Neural cell (in vitro differentiated cells): ENCODE measurements at regions not wholly inside any gene's neighbourhood (a gene's known extent, or its start where the extent isn't known, plus 50 kb on each side); places are given as distances from the start of the nearest gene placed in this dataset.

Experiments
- H2AFZ ChIP-seq: fragments of 200-600, 300-800 bp; sonication (generic), shearing (Covaris generic); 2 replicates; pipeline ENCODE4 v1.6.0; 2014; ENCODE audit warnings: low read depth, mild to moderate bottlenecking, antibody characterized with exemption, low read length, moderate library complexity
- H3F3A ChIP-seq: fragments of 200-600 bp; shearing (Covaris generic); 2 replicates; pipeline ENCODE4 v1.6.1; 2016; ENCODE audit warnings: mild to moderate bottlenecking, moderate library complexity, mixed read lengths, antibody characterized with exemption, low read length; ENCODE audit not compliant: insufficient read depth, poor library complexity, severe bottlenecking
- H3K27ac ChIP-seq: fragments of 200-600, 300-800 bp; sonication (generic), shearing (Covaris generic); 2 replicates; pipeline ENCODE4 v1.5.1; 2014; ENCODE audit warnings: mild to moderate bottlenecking, low read length, moderate library complexity
- H3K27me3 ChIP-seq: fragments of 300-800, 200-600 bp; sonication (generic), shearing (Covaris generic); 2 replicates; pipeline ENCODE4 v1.6.0; 2014; ENCODE audit warnings: mild to moderate bottlenecking, low read depth, low read length, moderate library complexity; ENCODE audit not compliant: insufficient read depth
- H3K36me3 ChIP-seq: fragments of 300-800, 200-600 bp; sonication (generic), shearing (Covaris generic); 2 replicates; pipeline ENCODE4 v1.5.1; 2014; ENCODE audit warnings: mild to moderate bottlenecking, antibody characterized with exemption, low read length, moderate library complexity; ENCODE audit not compliant: insufficient read depth
- H3K4me2 ChIP-seq: fragments of 300-800, 200-600 bp; sonication (generic), shearing (Covaris generic); 2 replicates; pipeline ENCODE4 v1.6.0; 2014; ENCODE audit warnings: mild to moderate bottlenecking, low read length
- H3K4me3 ChIP-seq: fragments of 300-800, 200-600 bp; sonication (generic), shearing (Covaris generic); 2 replicates; pipeline ENCODE4 v1.5.1; 2014; ENCODE audit warnings: mild to moderate bottlenecking, low read length, moderate library complexity
- H3K79me2 ChIP-seq: fragments of 200-600 bp; shearing (Covaris generic); replicated peaks from 2 replicates; pipeline ENCODE4 v1.6.0; 2014; ENCODE audit warnings: mild to moderate bottlenecking, low read length, moderate library complexity; ENCODE audit not compliant: insufficient read depth
- H3K9ac ChIP-seq: fragments of 300-800, 200-600 bp; sonication (generic), shearing (Covaris generic); 2 replicates; pipeline ENCODE4 v1.6.1; 2016; ENCODE audit warnings: mild to moderate bottlenecking, low read length, mixed read lengths
- H3K9me2 ChIP-seq: fragments of 200-600 bp; shearing (Covaris generic); 2 replicates; pipeline ENCODE4 v1.6.1; 2016; ENCODE audit warnings: mild to moderate bottlenecking, low read length, mixed read lengths; ENCODE audit not compliant: insufficient read depth
- H3K9me3 ChIP-seq: fragments of 200-600, 300-800 bp; sonication (generic), shearing (Covaris generic); 2 replicates; pipeline ENCODE4 v1.6.1; 2016; ENCODE audit warnings: mild to moderate bottlenecking, mixed run types, low read length, moderate library complexity, mixed read lengths
- H4K20me1 ChIP-seq: fragments of 200-600 bp; shearing (Covaris generic); 2 replicates; pipeline ENCODE4 v1.6.1; 2016; ENCODE audit warnings: mild to moderate bottlenecking, mixed run types; ENCODE audit not compliant: insufficient read depth
- EP300 ChIP-seq: fragments of 450-650 bp; conservative IDR thresholded peaks from 2 replicates; pipeline ENCODE4 v1.6.1; 2014; ENCODE audit warnings: antibody characterized with exemption, mild to moderate bottlenecking, moderate library complexity; ENCODE audit not compliant: poor library complexity, severe bottlenecking
- EZH2 ChIP-seq: fragments of 200-600, 300-800 bp; shearing (Covaris generic), sonication (generic); IDR thresholded peaks from 2 replicates; pipeline ENCODE4 v1.6.1; 2014; ENCODE audit warnings: antibody characterized with exemption, low read length, borderline replicate concordance, mild to moderate bottlenecking; ENCODE audit not compliant: insufficient read depth, poor library complexity, severe bottlenecking
- MXI1 ChIP-seq: fragments of 450-650 bp; conservative IDR thresholded peaks from 2 replicates; pipeline ENCODE4 v1.6.1; 2014; ENCODE audit warnings: antibody characterized with exemption, mild to moderate bottlenecking; ENCODE audit not compliant: poor library complexity, severe bottlenecking
- POLR2AphosphoS5 ChIP-seq: IDR thresholded peaks from 2 replicates; pipeline ENCODE4 v1.6.1; 2012
- RAD21 ChIP-seq: fragments of 450-650 bp; conservative IDR thresholded peaks from 2 replicates; pipeline ENCODE4 v1.6.1; 2014; ENCODE audit warnings: antibody characterized with exemption, mild to moderate bottlenecking, moderate library complexity
- REST ChIP-seq: IDR thresholded peaks from 2 replicates; pipeline ENCODE4 v1.6.1; 2012; ENCODE audit warnings: borderline replicate concordance
- TAF1 ChIP-seq: IDR thresholded peaks from 2 replicates; pipeline ENCODE4 v1.6.1; 2012; ENCODE audit warnings: low read depth
- TF ChIP-seq, protein P1 (sequence below): fragments of 450-650 bp; IDR thresholded peaks from 2 replicates; pipeline ENCODE4 v1.5.1; 2014; ENCODE audit warnings: antibody characterized with exemption, mild to moderate bottlenecking, moderate library complexity; ENCODE audit not compliant: poor library complexity, severe bottlenecking

DNA sequence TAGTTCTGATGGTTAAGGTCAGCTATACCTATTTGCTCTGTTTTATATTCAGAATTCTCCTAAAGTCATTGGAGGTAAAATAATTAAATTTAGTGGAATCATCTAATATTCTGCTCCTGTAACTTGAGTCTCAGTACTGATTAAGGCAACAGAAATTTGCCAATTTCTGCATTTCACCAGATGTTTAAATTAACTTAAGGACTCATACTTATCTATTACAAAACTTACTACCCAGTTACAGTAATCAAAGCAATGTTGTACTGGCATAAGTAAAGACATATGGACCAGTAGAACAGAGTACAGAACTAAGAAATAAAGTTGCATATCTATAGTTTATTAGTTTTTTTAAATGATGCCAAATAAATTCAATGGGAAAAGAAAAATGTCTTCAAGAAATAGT, 1043.8 kb downstream of the OTOL1 start:
- Histone ChIP-seq H3F3A (no peaks in the 10 kb centered on the region), H3K9me3 (no peaks in the 10 kb centered on the region), H2AFZ (no peak overlapping the region), H3K27me3 (no peaks in the 10 kb centered on the region), H3K27ac (no peak overlapping the region), H3K4me2 (no peak overlapping the region), H3K9ac (no peak overlapping the region), H3K4me3 (no peak overlapping the region), H3K79me2 (no peaks in the 10 kb centered on the region), H4K20me1 (no peaks in the 10 kb centered on the region), H3K9me2 (no peaks in the 10 kb centered on the region), H3K36me3 (no peaks in the 10 kb centered on the region)
- TF ChIP-seq REST (no peak), EZH2 (no peak), RAD21 (no peak), TAF1 (no peak), EP300 (no peak), MXI1 (no peak), POLR2AphosphoS5 (no peak)
- TF ChIP-seq, protein P1, sequence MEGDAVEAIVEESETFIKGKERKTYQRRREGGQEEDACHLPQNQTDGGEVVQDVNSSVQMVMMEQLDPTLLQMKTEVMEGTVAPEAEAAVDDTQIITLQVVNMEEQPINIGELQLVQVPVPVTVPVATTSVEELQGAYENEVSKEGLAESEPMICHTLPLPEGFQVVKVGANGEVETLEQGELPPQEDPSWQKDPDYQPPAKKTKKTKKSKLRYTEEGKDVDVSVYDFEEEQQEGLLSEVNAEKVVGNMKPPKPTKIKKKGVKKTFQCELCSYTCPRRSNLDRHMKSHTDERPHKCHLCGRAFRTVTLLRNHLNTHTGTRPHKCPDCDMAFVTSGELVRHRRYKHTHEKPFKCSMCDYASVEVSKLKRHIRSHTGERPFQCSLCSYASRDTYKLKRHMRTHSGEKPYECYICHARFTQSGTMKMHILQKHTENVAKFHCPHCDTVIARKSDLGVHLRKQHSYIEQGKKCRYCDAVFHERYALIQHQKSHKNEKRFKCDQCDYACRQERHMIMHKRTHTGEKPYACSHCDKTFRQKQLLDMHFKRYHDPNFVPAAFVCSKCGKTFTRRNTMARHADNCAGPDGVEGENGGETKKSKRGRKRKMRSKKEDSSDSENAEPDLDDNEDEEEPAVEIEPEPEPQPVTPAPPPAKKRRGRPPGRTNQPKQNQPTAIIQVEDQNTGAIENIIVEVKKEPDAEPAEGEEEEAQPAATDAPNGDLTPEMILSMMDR = no peak

- Histone ChIP-seq H3F3A (no peaks in the 10 kb centered on the region), H3K9me3 (no peaks in the 10 kb centered on the region), H3K4me2 (no peak overlapping the region), H3K4me3 (no peak overlapping the region), H3K27me3 (no peaks in the 10 kb centered on the region), H2AFZ (no peak overlapping the region), H3K36me3 (no peaks in the 10 kb centered on the region), H3K27ac (no peak overlapping the region), H3K9me2 (no peaks in the 10 kb centered on the region), H4K20me1 (no peaks in the 10 kb centered on the region), H3K79me2 (no peaks in the 10 kb centered on the region), H3K9ac (no peak overlapping the region)
- TF ChIP-seq EZH2 = peak; percentile 4
- TF ChIP-seq RAD21 = no peak
- TF ChIP-seq, protein P1 = no peak
These were observed 1045.3 kb downstream of the OTOL1 start for GRCh38 chr3:162541923-162542322.
